ENCODE measurements at regions not wholly inside any gene's neighbourhood (a gene's known extent, or its start where the extent isn't known, plus 50 kb on each side); places are given as distances from the start of the nearest gene placed in this dataset.

DNA sequence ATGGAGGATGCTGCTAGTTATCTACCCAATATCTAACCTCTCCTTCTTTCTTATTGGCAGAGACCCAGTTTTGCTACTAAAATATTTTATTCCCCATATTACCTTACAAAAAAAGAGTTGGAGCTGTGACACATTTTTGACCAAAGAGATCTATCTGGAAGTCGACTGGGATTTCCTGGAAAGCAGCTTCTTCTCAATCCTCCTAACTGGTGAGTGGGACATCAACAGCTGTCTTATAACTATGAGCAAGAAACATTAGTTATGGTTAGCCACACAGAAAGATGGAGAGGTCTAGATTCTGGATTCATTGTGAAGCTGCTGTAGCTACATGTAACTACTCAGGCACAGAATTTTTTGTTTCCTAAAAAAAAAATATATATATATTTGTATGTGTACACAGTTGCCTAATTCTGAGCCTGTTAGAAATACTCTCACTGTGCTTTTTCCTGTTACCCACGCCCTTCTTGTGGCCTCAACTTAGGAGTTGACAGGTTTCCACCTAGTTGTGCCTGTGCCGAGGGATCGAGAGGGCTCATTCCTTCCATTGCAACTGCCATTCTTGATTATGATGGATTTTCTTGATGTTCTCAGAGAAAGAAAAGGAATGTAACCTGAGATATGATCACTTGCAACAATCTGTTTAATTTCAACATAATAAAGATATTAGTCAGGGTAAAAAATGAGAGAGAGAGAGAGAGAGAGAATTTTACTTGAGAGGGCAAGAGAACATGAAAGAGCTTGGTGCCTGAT, 142.0 kb downstream of the SLC17A6 start:
- no peak overlapping the region for H3K4me3 ChIP-seq
- intact Hi-C loops (cut with DNase I): no loop called here
- DNase-seq (ENCODE audit: extremely low spot score): no peak
- 56% methylated on average over 4 of the region's 4 CpGs for WGBS
- H3K4me1 ChIP-seq: no peaks in the 10 kb centered on the region
- no peaks in the 10 kb centered on the region for H3K9me3 ChIP-seq
- H3K36me3 ChIP-seq: no peaks in the 10 kb centered on the region
- no peak overlapping the region for H3K27ac ChIP-seq (replicated peaks in 1 of 4)
- H3K27me3 ChIP-seq: no peaks in the 10 kb centered on the region
- TF ChIP-seq, protein P1, sequence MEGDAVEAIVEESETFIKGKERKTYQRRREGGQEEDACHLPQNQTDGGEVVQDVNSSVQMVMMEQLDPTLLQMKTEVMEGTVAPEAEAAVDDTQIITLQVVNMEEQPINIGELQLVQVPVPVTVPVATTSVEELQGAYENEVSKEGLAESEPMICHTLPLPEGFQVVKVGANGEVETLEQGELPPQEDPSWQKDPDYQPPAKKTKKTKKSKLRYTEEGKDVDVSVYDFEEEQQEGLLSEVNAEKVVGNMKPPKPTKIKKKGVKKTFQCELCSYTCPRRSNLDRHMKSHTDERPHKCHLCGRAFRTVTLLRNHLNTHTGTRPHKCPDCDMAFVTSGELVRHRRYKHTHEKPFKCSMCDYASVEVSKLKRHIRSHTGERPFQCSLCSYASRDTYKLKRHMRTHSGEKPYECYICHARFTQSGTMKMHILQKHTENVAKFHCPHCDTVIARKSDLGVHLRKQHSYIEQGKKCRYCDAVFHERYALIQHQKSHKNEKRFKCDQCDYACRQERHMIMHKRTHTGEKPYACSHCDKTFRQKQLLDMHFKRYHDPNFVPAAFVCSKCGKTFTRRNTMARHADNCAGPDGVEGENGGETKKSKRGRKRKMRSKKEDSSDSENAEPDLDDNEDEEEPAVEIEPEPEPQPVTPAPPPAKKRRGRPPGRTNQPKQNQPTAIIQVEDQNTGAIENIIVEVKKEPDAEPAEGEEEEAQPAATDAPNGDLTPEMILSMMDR (IDR thresholded peaks at IDR 0.05): no peak
- no peak for TF ChIP-seq EP300 (IDR thresholded peaks at IDR 0.05)

DNA sequence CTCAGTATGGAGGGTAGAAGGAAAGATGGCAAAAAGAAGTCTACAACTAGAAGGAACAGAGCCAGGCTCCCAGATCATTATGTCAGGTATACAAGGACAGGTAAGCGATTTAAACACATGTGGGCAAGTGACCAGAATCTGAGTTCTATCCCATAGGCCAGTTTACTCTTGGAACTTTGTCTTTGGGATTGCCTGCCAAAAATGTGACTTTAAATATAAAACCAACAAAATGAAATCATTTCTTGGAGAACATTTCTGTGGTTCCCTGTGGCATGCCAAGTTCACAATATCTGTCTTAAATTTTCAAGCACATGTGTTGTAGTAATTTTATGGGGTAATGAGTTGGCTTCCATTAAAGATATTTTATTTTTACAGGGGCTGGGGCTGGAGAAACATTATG, 141.0 kb downstream of the SLC17A6 start:
- H3K4me1 ChIP-seq: no peaks in the 10 kb centered on the region
- 56% methylated on average over 1 of the region's 1 CpG for WGBS

DNA sequence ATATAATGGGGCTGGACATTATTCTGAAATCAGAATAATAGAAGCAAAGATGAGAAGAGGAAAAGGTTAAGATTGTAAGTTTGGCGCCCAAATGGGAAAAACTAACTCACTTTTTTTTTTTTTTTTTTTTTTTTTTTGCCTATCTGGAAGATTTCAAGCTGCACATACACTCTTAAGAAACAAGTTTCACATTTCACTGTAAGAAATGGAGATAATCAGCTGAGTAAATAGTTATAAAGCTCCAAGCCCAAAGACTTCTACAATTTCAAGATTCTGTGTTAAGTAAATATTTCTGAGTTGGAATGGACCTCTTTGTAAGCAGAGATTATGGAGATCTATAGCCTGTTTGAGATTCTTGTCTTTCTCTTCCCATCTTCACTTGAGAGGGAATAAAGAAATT, 140.0 kb downstream of the SLC17A6 start:
- no peak for DNase-seq (ENCODE audit: extremely low spot score)
- WGBS: 69% methylated on average over 1 of the region's 1 CpG
- intact Hi-C loops (cut with DNase I): no loop called here
- H3K9me3 ChIP-seq: no peaks in the 10 kb centered on the region
- no peaks in the 10 kb centered on the region for H3K36me3 ChIP-seq
- no peaks in the 10 kb centered on the region for H3K27me3 ChIP-seq
- no peak overlapping the region for H3K4me3 ChIP-seq
- no peak for TF ChIP-seq EP300 (IDR thresholded peaks at IDR 0.05)
- TF ChIP-seq POLR2A (IDR thresholded peaks at IDR 0.05; ENCODE audit: low read depth): no peak
- TF ChIP-seq, protein P1 (IDR thresholded peaks at IDR 0.05): no peak
- no peak for TF ChIP-seq POLR2AphosphoS5 (IDR thresholded peaks at IDR 0.05)
- no peak overlapping the region for H3K27ac ChIP-seq (replicated peaks in 1 of 4)
- no peaks in the 10 kb centered on the region for H3K4me1 ChIP-seq

More for the DNA sequence above, 141.0 kb downstream of the SLC17A6 start:
- no peaks in the 10 kb centered on the region for H3K36me3 ChIP-seq
- H3K4me3 ChIP-seq: no peak overlapping the region
- TF ChIP-seq EP300 (IDR thresholded peaks at IDR 0.05) (no peak), POLR2A (IDR thresholded peaks at IDR 0.05; ENCODE audit: low read depth) (no peak), POLR2AphosphoS5 (IDR thresholded peaks at IDR 0.05) (no peak)
- TF ChIP-seq, protein P1 (IDR thresholded peaks at IDR 0.05): no peak
- intact Hi-C loops (cut with DNase I): no loop called here
- H3K27ac ChIP-seq (replicated peaks in 1 of 4): no peak overlapping the region
- H3K9me3 ChIP-seq: no peaks in the 10 kb centered on the region
- H3K27me3 ChIP-seq: no peaks in the 10 kb centered on the region
- no peak for DNase-seq (ENCODE audit: extremely low spot score)

DNA sequence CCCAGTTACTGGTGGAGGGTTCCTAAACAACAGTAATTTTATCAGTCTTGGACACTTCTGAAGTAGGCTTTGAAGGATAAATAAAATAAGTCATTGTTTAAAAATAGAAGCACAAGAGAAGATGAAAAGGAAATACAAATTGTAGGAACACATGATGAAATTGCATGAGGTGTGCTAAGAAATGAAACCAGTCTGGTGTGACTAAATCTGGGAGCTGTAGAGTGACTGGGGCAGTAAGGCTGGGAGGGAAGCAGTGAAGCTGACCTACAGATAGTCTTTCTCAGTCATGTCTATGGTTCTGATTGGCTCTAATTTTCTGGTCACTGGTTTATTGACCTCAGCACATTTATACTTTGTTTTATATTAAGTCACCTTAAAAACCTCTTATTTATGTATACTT, 139.1 kb downstream of the SLC17A6 start:
- Histone ChIP-seq H3K36me3 (no peaks in the 10 kb centered on the region), H3K27ac (replicated peaks in 1 of 4) (no peak overlapping the region), H3K4me3 (no peak overlapping the region), H3K4me1 (no peaks in the 10 kb centered on the region), H3K27me3 (no peaks in the 10 kb centered on the region), H3K9me3 (no peaks in the 10 kb centered on the region)
- TF ChIP-seq POLR2AphosphoS5 (IDR thresholded peaks at IDR 0.05): no peak
- TF ChIP-seq POLR2A (IDR thresholded peaks at IDR 0.05; ENCODE audit: low read depth): no peak
- TF ChIP-seq, protein P1 (IDR thresholded peaks at IDR 0.05): no peak
- no peak for TF ChIP-seq EP300 (IDR thresholded peaks at IDR 0.05)
- intact Hi-C loops (cut with DNase I): no loop called here
- DNase-seq (ENCODE audit: extremely low spot score): no peak

DNA sequence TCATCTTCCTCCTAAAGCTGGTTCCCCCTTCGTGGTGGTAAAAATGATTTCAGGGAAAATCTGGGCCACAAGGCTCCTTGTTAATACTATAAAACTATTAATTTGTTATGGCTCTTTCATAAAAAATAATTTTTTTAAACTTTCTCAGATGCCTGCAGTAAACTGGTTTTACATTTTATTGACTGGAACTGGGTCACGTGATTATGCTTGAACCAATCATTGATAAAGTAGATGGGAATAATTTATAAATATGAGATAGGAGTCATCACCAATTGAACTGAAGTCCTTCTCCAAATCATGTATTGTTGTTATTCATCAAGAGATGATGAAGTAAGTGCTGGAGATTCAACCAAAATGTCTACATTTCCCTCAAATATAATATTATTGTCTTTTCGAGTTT, 138.4 kb downstream of the SLC17A6 start:
- Histone ChIP-seq H3K4me3 (no peak overlapping the region), H3K4me1 (no peaks in the 10 kb centered on the region), H3K36me3 (no peaks in the 10 kb centered on the region), H3K27me3 (no peaks in the 10 kb centered on the region), H3K9me3 (no peaks in the 10 kb centered on the region), H3K27ac (replicated peaks in 1 of 4) (no peak overlapping the region)
- intact Hi-C loops (cut with DNase I): no loop called here
- WGBS: 83% methylated on average over 3 of the region's 3 CpGs
- TF ChIP-seq EP300 (IDR thresholded peaks at IDR 0.05) (no peak), POLR2AphosphoS5 (IDR thresholded peaks at IDR 0.05) (no peak), POLR2A (IDR thresholded peaks at IDR 0.05; ENCODE audit: low read depth) (no peak)
- TF ChIP-seq, protein P1 (IDR thresholded peaks at IDR 0.05): no peak
- DNase-seq (ENCODE audit: extremely low spot score): no peak
